Coronary artery (tissue), 2 donors: ENCODE measurements at regions not wholly inside any gene's neighbourhood (a gene's known extent, or its start where the extent isn't known, plus 50 kb on each side); places are given as distances from the start of the nearest gene placed in this dataset.
A peak's percentile ranks its signal among the peaks of the same experiment; 100 is the strongest.

Experiments
- DNase-seq: peaks from one replicate; pipeline ENCODE4 v3.0.0-alpha.2; 2017; ENCODE audit warnings: low spot score
- H3K27ac ChIP-seq, 2 donors: fragments of 200-600 bp; sonication (generic); one replicate each; pipeline ENCODE4 v1.5.1; 2016 to 2019
- H3K4me3 ChIP-seq: fragments of 200-600 bp; sonication (generic); 2 replicates; pipeline ENCODE4 v1.5.1; 2016; ENCODE audit warnings: mild to moderate bottlenecking, moderate library complexity
- CTCF ChIP-seq: fragments of 200-600 bp; sonication (generic); IDR thresholded peaks from one replicate; pipeline ENCODE4 v1.5.1; 2019; ENCODE audit warnings: antibody characterized with exemption

GRCh38 chr3:189108735-189109134, 63.0 kb upstream of the TPRG1 start:
- no peak for TF ChIP-seq CTCF
- H3K4me3 ChIP-seq, result no peak overlapping the region
- no peak overlapping the region for H3K27ac ChIP-seq
- DNase-seq, result no peak

GRCh38 chr3:189109145-189109544, 62.6 kb upstream of the TPRG1 start:
- no peak for TF ChIP-seq CTCF
- no peak for DNase-seq
- Histone ChIP-seq H3K27ac (no peak overlapping the region), H3K4me3 (no peak overlapping the region)

- Histone ChIP-seq H3K27ac (no peak overlapping the region), H3K4me3 (no peak overlapping the region)
- no peak for TF ChIP-seq CTCF
- DNase-seq, result no peak
Observed at GRCh38 chr3:189117087-189117486, 54.7 kb upstream of the TPRG1 start.

- Histone ChIP-seq H3K4me3 (no peak overlapping the region), H3K27ac (no peak overlapping the region)
- TF ChIP-seq CTCF, result no peak
- DNase-seq, result no peak
Observed at GRCh38 chr3:189118896-189119295, 52.9 kb upstream of the TPRG1 start.

- no peak for TF ChIP-seq CTCF
Observed at GRCh38 chr3:189119950-189120349, 51.8 kb upstream of the TPRG1 start.

GRCh38 chr3:189121092-189121491, 50.7 kb upstream of the TPRG1 start:
- no peak overlapping the region for H3K27ac ChIP-seq
- no peak overlapping the region for H3K4me3 ChIP-seq
- no peak for TF ChIP-seq CTCF
- DNase-seq, result no peak

More at GRCh38 chr3:189119950-189120349, 51.8 kb upstream of the TPRG1 start:
- H3K4me3 ChIP-seq, result no peak overlapping the region
- peak overlapping the region in 1 of 2 donors; percentile 18 for H3K27ac ChIP-seq
- no peak for DNase-seq
